Left lobe of liver (tissue), 2 donors: ENCODE measurements at regions not wholly inside any gene's neighbourhood (a gene's known extent, or its start where the extent isn't known, plus 50 kb on each side); places are given as distances from the start of the nearest gene placed in this dataset.
A peak's percentile ranks its signal among the peaks of the same experiment; 100 is the strongest.
"Not testable (repeated sequence)": the region's sequence is repeated elsewhere in the genome, so short reads cannot be mapped to it uniquely, and the experiment has no call there.

Experiments
- ATAC-seq: fragments of 200-7000 bp; cut with Tn5 transposase; one replicate; pipeline ENCODE4 v1.9.1; 2020; ENCODE audit warnings: mild to moderate bottlenecking, moderate library complexity
- DNase-seq: peaks from one replicate; pipeline ENCODE4 v3.0.0-alpha.2; 2020; ENCODE audit warnings: low spot score
- donor health status: DM: no; HTN: no; CAD: no; lungs with moderate emphysema.
- donor health status: DM: no; HTN: yes; CAD: no.

DNA sequence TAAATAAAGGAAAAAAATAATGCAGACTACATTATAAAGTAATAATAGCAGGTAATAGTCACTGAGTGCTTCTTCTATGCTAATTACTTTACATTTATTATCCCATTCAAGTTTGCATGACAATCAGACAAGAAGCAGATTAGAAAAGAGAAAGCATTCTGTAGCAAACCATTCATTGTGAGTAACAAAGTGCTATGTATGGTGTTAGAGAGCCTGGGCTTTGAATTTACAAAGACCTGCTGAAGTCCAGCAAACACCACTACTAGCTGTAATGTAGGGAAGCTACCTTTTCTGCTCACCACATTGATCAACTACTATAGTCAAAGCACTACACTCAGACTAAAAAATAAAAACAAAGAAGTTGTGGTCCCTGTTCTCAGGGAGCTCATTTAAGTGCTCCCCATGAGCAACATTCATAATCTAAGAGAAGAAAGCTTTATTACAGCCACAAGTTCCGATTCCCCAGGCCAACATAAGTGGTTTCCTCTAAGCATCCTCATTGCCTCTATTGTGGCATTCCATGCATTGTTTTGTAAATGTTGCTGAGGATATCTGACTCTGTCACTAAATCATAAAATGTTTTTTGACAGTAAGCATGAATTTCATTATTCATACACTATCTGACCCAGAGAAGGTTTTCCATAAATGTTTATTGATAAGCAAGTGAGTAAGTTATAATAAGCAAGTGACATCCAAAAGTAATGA, 108.5 kb downstream of the FOXD4L6 start:
- ATAC-seq: not testable (repeated sequence)

DNA sequence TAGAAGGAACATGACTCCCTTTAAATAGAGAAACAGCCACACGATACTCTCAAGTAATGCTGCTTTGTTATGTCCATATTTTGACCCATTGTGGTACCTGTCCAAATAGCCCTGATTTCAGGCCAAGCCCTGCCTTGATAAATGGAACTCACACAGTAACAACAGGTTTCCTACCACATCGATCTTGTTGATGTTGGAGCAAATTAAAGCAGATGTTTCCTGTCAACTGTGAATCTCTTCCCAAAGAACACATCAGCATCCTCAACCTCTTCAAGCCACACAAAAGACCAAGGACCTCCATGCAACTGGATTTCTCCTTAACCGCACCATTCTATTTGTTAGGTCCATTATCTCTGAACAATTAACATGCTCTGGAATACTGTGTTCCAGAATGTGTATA, 109.5 kb downstream of the FOXD4L6 start:
- not testable (repeated sequence) for ATAC-seq, DNase-seq

More for the DNA sequence above, 108.5 kb downstream of the FOXD4L6 start:
- DNase-seq: not testable (repeated sequence)

DNA sequence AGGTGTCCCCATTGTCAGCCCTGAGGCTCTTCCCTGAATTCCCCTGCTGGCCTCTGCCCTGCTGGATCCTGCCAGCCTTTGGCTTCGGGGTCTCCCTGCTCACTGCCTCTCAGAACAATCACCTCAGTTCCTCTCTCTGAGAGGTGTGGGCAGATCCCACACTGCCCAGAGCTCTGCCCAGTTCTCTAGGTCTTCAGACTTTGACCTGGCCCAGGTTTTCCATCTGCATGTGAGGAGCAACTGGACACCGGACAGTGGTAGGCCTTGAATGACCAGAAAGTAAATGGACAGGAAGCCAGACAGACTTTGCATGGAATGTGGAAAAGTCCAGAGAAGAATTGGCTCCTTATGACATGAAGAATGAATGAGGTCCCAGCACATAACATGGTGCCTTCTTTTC, 111.8 kb downstream of the FOXD4L6 start:
- DNase-seq: not testable (repeated sequence)
- ATAC-seq: peak; percentile 93

DNA sequence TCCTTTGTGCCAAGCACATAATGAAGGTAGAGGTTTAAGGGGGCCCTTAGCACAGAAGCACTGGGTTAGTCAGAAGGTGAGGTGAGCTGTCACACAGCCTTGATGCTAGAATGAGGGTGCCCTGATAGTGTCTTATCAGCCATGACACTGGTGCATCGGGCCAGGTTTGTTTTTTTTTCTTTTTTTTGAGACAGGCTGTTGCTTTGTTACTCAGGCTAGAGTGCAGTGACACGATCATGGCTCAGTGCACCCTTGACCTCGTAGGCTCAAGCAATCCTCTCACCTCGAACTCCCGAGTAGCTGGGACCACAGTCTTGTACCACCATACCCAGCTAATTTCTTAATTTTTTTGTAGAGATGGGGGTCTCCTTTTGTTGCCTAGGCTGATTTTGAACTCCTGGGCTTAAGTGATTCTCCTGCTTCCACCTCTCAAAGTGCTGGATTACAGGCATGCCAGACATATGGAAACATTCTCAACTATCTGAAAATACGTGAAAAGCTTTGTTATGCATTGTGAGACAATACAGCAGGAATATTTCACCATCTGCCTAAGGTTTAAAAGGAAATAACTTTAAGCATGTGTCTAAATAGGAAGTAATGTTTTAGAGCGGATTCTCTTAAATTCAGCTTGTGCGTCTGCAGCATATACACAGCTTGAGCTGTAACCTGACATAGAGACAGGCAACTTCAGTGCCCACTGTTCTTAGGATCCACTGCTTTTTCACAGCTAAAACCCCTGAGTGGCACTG, 128.4 kb downstream of the FOXD4L6 start:
- not testable (repeated sequence) for DNase-seq, ATAC-seq

DNA sequence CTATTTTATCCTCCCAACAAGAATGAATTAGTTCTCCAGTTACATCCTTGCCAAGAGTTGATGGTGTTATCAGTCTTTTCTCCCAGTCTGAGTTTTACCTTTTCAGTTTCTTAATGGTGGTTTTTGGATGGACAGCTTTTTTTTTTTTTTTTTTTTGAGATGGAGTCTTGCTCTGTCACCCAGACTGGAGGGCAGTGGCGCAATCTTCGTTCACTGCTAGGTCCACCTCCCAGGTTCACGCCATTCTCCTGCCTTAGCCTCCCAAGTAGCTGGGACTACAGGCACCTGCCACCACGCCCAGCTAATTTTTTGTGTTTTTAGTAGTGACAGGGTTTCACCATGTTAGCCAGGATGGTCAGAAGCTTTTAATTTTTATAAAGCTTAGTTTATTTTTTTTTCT, 133.0 kb downstream of the FOXD4L6 start:
- DNase-seq, ATAC-seq: not testable (repeated sequence)

DNA sequence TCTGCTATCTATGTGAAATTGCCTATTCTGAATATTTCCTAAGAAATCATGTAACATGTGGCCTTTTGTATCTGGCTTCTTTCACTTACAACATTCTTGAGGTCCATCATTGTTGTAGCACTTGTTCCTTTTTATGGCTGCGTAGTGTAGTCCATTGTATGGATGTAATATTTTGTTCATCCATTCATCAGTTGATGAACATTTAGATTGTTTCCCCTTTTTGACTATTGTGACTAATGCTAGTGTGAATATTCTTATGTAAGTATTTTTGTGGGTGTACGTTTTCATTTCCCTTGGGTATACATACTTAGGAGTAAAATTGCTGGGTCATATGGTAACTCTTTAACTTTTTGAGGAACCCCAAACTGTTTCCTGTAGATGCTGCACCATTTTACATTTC, 134.6 kb downstream of the FOXD4L6 start:
- DNase-seq, ATAC-seq: not testable (repeated sequence)

DNA sequence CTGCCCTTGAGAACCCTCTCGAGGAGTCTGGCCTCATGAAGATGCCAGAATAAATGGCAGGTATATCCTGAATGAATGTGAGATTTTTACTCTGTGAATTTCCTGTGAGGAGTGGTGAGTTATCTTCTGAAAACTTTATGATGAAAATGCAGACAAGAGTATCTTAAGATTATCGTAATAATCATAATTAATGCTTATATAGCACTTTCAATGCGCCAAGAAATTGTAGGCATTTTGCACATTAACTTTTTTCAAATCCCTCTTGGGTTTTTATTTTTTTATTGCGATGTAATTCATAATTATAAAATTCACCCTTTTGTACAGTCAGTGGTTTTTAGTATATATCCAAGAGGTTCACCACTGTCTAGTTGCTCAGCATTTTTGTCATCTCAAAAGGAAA, 135.1 kb downstream of the FOXD4L6 start:
- not testable (repeated sequence) for ATAC-seq, DNase-seq

DNA sequence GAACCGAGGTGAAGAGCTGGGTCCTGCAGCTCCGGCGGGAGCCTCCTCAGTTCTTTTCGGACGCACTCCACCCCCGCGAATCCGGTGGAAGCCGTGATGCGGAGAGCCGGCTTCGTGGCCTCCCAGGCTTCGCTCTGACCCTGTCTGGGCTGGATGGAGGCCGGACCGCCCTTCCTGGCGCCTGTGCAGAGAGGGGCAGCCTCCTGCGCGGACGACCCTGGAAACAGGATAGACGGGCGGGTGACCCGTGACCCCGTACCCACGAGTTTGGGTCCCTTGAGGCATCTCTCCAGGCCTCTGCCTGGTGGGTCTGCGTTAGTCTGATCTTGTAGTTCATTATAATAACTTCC, 136.0 kb downstream of the FOXD4L6 start:
- ATAC-seq: peak; percentile 7
- not testable (repeated sequence) for DNase-seq

DNA sequence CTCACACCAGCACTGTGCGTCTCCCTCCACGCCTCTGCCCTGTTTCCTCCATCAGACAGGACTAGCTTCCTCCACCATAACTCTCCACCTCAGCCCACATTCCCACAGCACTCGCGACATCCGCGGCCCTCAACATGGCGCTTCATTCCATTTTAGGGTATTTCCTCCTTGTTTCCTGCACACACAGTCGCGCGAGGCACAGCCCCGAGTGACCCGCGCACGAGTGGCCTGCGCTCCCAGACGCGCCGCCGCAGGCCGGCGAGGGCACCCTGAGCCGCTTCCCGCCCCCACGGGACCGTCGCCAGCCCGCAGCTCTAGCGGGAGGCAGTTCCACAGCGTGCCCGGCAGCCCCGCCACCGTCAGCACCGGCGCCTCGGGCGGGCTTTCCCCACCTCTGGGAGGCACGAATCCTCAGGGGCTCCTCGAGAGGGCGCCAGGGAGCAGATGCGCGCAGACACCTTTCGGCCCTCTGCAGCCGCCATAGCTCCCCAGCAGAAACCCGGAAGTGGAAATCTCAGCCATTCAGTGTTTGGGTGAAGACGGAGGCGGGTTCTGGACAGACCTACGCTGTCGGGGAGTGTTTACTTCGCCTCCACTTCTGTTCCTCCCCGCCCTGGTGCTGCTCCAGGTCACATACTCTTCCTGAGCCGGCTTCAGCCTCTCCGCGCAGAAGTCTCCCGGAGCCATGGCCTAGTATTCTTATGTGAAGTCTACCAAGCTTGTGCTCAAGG, 136.6 kb downstream of the FOXD4L6 start:
- ATAC-seq: peak; percentile 100
- DNase-seq: peak; percentile 99

DNA sequence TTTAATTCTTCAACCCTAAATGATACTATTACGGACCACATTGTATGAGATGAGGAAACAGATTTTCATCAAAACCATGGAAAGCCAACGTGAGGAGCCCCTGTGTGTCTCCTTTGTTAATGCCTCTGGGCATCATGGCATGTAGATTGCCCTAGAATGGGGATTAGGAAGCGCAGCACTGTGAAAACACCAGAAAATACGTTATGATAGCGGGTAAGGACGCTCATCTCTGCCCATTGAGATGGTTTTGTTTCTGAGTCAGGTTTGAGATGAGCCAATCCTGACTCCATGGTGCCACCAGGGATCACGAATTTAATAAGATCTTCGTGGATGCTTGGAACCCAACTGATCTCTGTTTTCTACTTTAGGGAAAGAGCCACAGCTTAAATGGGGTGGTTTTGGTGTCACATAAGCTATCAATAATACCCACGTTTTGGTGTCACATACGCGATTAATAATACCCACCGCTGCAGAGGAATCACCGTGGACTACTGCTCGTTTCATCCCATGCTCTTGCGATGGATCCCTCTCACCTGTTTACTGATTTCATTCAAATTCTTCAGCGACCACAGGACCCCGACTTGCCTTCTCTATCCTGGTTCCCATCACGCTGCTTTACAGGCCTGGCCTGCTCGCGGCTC, 137.3 kb downstream of the FOXD4L6 start:
- ATAC-seq, DNase-seq: not testable (repeated sequence)

DNA sequence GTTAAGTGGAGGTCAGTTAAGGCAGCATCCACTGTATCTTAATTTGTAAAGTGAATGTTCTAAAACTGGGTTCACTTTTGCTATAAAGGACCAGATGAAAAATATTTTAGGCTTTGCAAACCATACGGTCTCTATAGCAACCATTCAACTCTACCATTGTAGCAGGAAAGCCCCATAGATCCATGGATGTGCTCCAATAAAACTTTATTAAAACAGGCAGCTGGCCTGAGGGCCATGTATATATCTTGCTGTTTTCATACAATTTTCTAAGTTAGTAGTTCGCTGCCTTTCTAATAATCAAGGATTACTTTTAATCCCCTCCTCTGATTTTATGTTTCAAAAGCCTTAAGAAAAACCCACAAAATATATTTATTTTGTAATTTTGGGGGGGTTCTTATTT, 142.1 kb downstream of the FOXD4L6 start:
- not testable (repeated sequence) for ATAC-seq, DNase-seq

DNA sequence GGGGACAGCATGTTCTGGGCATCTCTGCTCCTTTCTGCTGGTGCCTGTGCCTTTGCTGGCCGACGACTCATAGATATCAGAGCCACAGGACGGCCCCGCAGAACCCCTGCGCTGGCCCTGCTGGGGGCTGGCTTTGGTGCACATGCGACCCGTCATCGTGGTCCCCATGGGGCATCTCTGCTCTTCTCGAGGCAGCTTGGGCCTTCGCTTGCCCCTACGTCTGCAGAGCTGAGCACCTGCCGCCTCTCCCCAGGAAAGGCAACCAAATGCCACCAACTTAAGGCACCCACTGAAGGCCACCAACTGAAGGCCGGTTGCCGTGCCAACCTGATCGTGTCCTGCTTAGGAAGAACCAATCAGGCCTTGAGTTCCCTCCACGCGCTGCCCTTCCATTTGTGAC, 153.1 kb downstream of the FOXD4L6 start:
- not testable (repeated sequence) for ATAC-seq, DNase-seq

DNA sequence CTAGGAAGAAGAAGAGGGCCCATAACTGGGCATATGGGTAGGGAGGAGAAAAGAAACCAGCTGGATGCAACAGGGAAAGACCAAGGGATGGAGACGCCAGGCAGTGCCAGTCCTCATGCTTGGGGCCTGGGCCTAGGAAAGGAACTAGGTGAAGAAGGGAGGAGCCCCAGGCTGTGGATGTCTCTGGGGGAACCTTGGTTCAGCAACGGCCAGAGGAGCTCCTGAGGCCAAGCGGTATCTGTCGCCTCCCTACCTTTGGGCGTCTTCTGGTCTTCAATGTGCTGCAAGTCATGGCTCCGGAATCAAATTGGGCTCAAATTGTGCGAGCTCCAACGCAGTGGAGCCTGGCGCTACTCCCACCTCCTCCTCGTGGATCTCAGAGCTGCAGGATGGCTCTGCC, 153.6 kb downstream of the FOXD4L6 start:
- DNase-seq, ATAC-seq: not testable (repeated sequence)

DNA sequence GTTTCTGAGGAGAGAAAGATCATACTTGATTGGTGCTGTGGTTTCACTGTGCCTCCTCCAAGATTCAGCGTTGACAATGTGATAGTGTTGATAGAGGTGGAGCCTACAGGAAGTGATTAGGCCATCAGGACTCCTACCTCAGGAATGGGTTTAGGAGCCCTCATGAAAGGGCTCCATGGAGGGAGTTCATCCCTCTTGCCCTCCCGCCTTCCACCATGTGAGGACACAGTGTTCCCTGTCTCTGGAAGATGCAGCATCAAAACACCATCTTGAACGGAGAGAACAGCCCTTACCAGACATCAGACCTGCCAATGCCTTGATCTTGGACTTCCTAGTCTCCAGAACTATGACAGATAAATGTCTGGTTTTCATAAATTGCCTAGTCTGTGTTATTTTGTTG, 156.7 kb downstream of the FOXD4L6 start:
- DNase-seq, ATAC-seq: not testable (repeated sequence)

DNA sequence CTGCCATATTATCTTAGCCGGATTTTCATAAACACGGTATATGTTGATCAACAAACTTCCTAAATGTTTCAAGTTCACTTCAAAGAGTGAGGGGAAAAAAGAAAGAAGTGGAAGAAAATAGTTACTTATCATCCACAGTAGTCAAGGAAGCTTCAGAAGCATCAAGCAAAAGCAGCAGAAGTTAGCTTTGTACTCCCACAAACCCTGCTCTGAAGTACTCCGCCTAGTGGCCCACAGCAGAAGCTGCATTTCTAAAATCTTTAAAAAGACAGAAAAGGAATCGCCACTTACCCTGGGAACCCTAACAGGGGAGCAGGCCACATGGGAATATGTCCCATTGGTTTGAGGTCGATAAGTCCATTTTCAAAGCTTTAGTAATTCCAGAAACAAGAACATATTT, 158.1 kb downstream of the FOXD4L6 start:
- not testable (repeated sequence) for ATAC-seq, DNase-seq

DNA sequence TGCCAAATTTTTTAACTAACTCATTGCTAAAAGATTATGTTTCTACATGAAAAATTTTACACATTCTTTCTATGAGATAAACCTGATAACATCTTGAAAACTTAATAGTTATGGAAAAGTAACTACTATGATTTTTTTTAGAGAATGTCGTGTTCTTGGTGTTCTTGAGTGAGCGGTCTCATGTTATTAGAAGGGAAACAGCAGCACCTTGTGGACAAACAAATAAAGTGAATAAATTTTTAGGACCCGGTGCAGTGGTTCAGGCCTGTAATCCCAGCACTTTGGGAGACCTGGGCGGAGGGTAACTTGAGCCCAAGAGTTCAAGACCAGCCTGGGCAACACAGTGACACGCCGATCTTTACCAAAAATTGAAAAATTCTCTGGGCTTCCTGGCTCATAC, 166.0 kb downstream of the FOXD4L6 start:
- not testable (repeated sequence) for ATAC-seq, DNase-seq

DNA sequence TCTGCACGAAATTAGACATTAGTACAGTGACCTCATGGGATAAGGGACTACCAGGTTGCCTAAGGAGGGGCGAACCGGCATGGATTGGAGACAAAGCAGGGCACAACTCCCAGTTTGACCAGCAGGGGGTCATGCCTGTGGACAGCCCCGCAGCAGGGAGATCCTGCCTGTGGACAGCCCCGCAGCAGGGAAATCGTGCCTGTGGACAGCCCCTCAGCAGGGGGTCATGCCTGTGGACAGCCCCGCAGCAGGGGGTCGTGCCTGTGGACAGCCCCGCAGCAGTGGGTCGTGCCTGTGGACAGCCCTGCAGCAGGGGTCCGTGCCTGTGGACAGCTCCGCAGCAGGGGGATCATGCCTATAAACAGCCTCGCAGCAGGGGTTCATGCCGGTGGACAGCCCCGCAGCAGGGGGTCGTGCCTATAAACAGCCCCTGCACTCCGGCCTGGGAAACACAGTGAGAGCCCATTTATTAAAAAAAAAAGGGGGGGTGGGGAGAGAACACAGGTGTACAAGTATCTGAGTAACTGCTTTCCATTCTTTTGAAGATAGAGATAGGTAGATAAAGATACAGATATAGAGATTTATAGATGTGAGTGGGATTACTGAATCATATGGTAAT, 176.5 kb downstream of the FOXD4L6 start:
- not testable (repeated sequence) for DNase-seq, ATAC-seq

DNA sequence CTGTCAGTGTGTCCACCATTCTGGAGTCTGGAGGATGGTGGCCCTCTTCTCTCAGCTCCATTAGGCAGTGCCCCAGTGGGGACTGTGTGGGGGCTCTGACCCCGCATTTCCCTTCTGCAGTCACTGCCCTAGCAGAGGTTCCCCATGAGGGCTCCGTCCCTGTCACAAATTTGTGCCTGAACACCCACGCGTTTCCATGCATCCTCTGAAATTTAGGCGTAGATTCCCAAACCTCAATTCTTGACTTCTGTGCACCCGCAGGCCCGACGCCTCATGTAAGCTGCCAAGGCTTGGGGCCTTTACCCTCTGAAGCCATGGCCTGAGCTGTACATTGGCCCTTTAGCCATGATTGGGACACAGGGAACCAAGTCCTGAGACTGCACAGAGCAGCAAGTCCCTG, 182.3 kb downstream of the FOXD4L6 start:
- ATAC-seq: not testable (repeated sequence)

DNA sequence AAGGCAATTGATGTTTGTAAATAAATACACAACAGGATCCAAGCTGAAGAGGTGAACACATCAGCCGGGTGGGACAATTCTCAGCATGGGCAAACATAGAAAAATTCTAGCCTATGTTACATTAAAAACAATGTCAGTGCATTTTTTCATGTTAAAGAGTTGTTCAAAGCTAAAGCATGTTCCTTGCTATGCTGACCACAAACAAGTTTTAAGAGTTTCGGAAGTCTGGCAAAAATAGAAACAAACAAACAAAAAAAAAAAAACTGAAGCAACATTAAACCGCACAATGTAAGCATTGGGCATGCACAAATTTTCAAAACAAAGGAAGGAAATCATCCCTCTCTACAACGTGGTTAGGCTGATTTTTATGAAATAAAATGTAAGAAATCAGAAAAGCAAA, 185.8 kb downstream of the FOXD4L6 start:
- not testable (repeated sequence) for DNase-seq, ATAC-seq

More for the DNA sequence above, 182.3 kb downstream of the FOXD4L6 start:
- not testable (repeated sequence) for DNase-seq

DNA sequence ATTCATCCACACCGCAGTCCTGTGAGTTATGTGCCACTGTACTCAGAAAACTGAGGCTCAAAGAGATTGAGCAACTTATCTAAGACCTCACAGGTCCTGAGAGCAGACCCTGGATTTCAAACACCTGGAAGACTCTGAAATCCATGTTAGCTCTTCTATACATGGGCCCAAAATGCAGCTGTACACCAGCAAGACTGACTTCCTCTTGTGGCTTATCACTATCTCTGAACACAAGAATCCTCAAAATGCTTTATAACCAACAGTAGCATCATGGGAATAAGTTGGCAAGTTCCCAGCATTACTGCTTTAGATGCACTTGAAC, 188.6 kb downstream of the FOXD4L6 start:
- DNase-seq, ATAC-seq: not testable (repeated sequence)
